HepG2 (cell line): ENCODE measurements at regions not wholly inside any gene's neighbourhood (a gene's known extent, or its start where the extent isn't known, plus 50 kb on each side); places are given as distances from the start of the nearest gene placed in this dataset.

Experiments
- ATAC-seq: fragments of 200-7000 bp; cut with Tn5 transposase; 3 replicates; pipeline ENCODE4 v1.9.1; 2020; ENCODE audit warnings: mild to moderate bottlenecking, moderate library complexity
- BruUV-seq: library from RNA; stranded (reverse); fragments of 400-500 nt; replicated peaks from 2 replicates; lab custom pipeline; 2021; lab: Mats Ljungman, UMichigan
- CTCF ChIA-PET: fragments of 300-600 bp; formaldehyde crosslinking; extraction: SDS; loops from one replicate; lab custom pipeline; 2021; ENCODE audit warnings: low total read pairs, inconsistent platforms, low intra/inter-chr PET ratio; lab: Yijun Ruan, JAX
- POLR2A ChIA-PET: fragments of 350-600 bp; sonication (Branson Sonifier 250); formaldehyde crosslinking; loops from one replicate; lab custom pipeline; 2020; ENCODE audit warnings: antibody characterized with exemption, inconsistent platforms; lab: Yijun Ruan, JAX
- DNase-seq: peaks from one replicate; pipeline ENCODE4 v3.0.0-alpha.2; 2015; ENCODE audit warnings: low spot score
- FAIRE-seq: peaks from 3 replicates; lab custom pipeline; 2011; peaks lifted over from hg19 to GRCh38; lab: Jason Lieb, UNC
- H2AFZ ChIP-seq: one replicate; pipeline ENCODE4 v1.6.1; 2011; ENCODE audit warnings: low read length, inconsistent platforms
- H3K27ac ChIP-seq: fragments of 300-600 bp; 3 replicates; pipeline ENCODE4 v1.8.0; 2011; ENCODE audit warnings: mixed run types, mild to moderate bottlenecking, mixed read lengths, low read length, inconsistent platforms; ENCODE audit not compliant: insufficient read depth; ENCODE audit errors: extremely low read length
- H3K27me3 ChIP-seq, 2 experiments: fragments of 200-600 bp in 1 of 2; 2 replicates in 1 of 2; 3 replicates in 1 of 2; pipeline versions ENCODE4 v1.6.0 to v1.8.0; 2011; ENCODE audit warnings: low read length in 2 of 2, mild to moderate bottlenecking in 2 of 2, moderate library complexity in 2 of 2, inconsistent platforms in 1 of 2; ENCODE audit not compliant: insufficient read depth in 2 of 2, control insufficient read depth in 1 of 2
- H3K36me3 ChIP-seq, 2 experiments: fragments of 200-600 bp in 1 of 2; replicated peaks in 1 of 2; 2 replicates in 1 of 2; 3 replicates in 1 of 2; pipeline versions ENCODE4 v1.5.1 to v1.8.0; 2011; ENCODE audit warnings: low read length in 2 of 2, inconsistent platforms in 1 of 2; ENCODE audit not compliant: insufficient read depth in 2 of 2, control insufficient read depth in 1 of 2
- H3K4me1 ChIP-seq: 2 replicates; pipeline ENCODE4 v1.5.1; 2012; ENCODE audit warnings: low read length, inconsistent platforms; ENCODE audit not compliant: insufficient read depth
- H3K4me2 ChIP-seq: 2 replicates; pipeline ENCODE4 v1.6.0; 2011; ENCODE audit warnings: low read depth, low read length, inconsistent platforms
- H3K4me3 ChIP-seq, 3 experiments: fragments of 200-600 bp in 1 of 3; sonication (generic), shearing (Covaris generic) in 1 of 3; replicated peaks in 1 of 3; 2 replicates each; pipeline ENCODE4 v1.5.1; 2011 to 2016; ENCODE audit warnings: low read length in 3 of 3, inconsistent platforms in 2 of 3, low read depth in 2 of 3, mild to moderate bottlenecking in 2 of 3, control low read depth in 1 of 3, mixed read lengths in 1 of 3; ENCODE audit not compliant: insufficient read depth in 1 of 3
- H3K79me2 ChIP-seq: one replicate; pipeline ENCODE4 v1.6.1; 2011; ENCODE audit warnings: low read length, inconsistent platforms; ENCODE audit not compliant: insufficient read depth
- H3K9ac ChIP-seq: 2 replicates; pipeline ENCODE4 v1.6.0; 2011; ENCODE audit warnings: mild to moderate bottlenecking, low read depth, low read length, inconsistent platforms; ENCODE audit not compliant: insufficient read depth
- H3K9me3 ChIP-seq: 2 replicates; pipeline ENCODE4 v1.5.1; 2012; ENCODE audit warnings: mild to moderate bottlenecking, low read length
- H4K20me1 ChIP-seq: 2 replicates; pipeline ENCODE4 v1.6.0; 2011; ENCODE audit warnings: inconsistent platforms, mild to moderate bottlenecking, low read length, moderate library complexity; ENCODE audit not compliant: insufficient read depth
- ELF1 ChIP-seq: sonication (generic); formaldehyde crosslinking; IDR thresholded peaks from 2 replicates; pipeline ENCODE4 v1.4.0; 2020; ENCODE audit warnings: missing genetic modification reagents
- EP300 ChIP-seq, 3 experiments: sonication (generic) in 1 of 3; formaldehyde crosslinking in 1 of 3; IDR thresholded peaks; 2 replicates each; pipeline versions ENCODE4 v1.5.1 to v1.6.1; 2011 to 2020; ENCODE audit warnings: low read depth in 2 of 3, low read length in 2 of 3, borderline replicate concordance in 1 of 3, improper control_type of control experiment in 1 of 3, mild to moderate bottlenecking in 1 of 3, missing genetic modification reagents in 1 of 3, moderate library complexity in 1 of 3
- FOXM1 ChIP-seq: sonication (generic); formaldehyde crosslinking; IDR thresholded peaks from 2 replicates; pipeline ENCODE4 v1.5.0; 2020; ENCODE audit warnings: missing genetic modification reagents
- GATAD2A ChIP-seq: IDR thresholded peaks from 2 replicates; pipeline ENCODE4 v1.6.1; 2016
- HNF4A ChIP-seq: sonication (generic); formaldehyde crosslinking; IDR thresholded peaks from 2 replicates; pipeline ENCODE4 v1.4.0; 2020; ENCODE audit warnings: missing genetic modification reagents
- MIXL1 ChIP-seq: IDR thresholded peaks from 2 replicates; pipeline ENCODE4 v1.6.1; 2016
- NAIF1 ChIP-seq: sonication (generic); formaldehyde crosslinking; IDR thresholded peaks from 2 replicates; pipeline ENCODE4 v1.5.0; 2020; ENCODE audit warnings: mild to moderate bottlenecking, missing genetic modification reagents, borderline replicate concordance
- SOX5 ChIP-seq: IDR thresholded peaks from 2 replicates; pipeline ENCODE4 v1.6.1; 2016; ENCODE audit warnings: borderline replicate concordance
- WGBS: methylation state at CpG from one replicate; pipeline ENCODE4 v1.1.6; 2017; ENCODE audit warnings: low lambda C conversion rate; 5-methylcytosine and 5-hydroxymethylcytosine counted together
- in situ Hi-C: cut with HindIII; loops from 2 replicates; pipeline ENCODE4 v1.10.0; 2017; ENCODE audit warnings: low pct_unique_long_range_greater_than_20kb; ENCODE audit not compliant: extremely low pct_ligation_motif_present
- intact Hi-C: fragments of 100-400 bp; cut with micrococcal nuclease; formaldehyde crosslinking; loops from one replicate; pipeline ENCODE4 v1.10.0; 2022; ENCODE audit not compliant: unreplicated experiment
- TF ChIP-seq, protein P1 (sequence below): sonication (generic); formaldehyde crosslinking; IDR thresholded peaks from 2 replicates; pipeline ENCODE4 v1.4.0; 2020; ENCODE audit warnings: missing genetic modification reagents
- TF ChIP-seq, protein P2 (sequence below): sonication (generic); formaldehyde crosslinking; conservative IDR thresholded peaks from 2 replicates; pipeline ENCODE4 v1.4.0; 2020; ENCODE audit warnings: mild to moderate bottlenecking, missing genetic modification reagents, moderate library complexity
- TF ChIP-seq, protein P3 (sequence below): sonication (generic); formaldehyde crosslinking; IDR thresholded peaks from 2 replicates; pipeline ENCODE4 v1.4.0; 2020; ENCODE audit warnings: missing genetic modification reagents

DNA sequence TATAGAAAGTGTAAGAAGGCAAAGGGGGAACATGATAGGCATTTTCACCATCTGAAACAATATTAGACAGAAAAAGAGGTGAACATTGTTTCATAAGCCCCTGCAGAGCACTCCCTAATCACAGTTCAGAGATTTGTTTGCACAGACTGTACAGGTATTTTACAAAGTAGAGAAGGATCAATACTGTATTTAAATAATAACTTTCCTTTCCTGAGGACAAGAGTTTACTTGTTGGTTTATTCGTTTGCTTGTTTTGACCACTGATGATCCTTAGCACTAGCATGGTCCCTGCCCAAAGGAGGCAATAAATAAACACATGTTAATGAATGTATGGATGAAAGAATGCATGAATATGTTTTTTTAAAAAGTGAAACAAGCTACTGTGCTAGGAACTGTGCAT lies 690.1 kb upstream of the COBL start:
- Histone ChIP-seq H3K9ac (no peak overlapping the region), H3K9me3 (no peaks in the 10 kb centered on the region), H3K4me3 (no peak overlapping the region), H3K27me3 (no peaks in the 10 kb centered on the region), H3K4me1 (peaks cover 19% of the 10 kb centered on the region), H2AFZ (no peak overlapping the region), H3K79me2 (no peaks in the 10 kb centered on the region), H4K20me1 (no peaks in the 10 kb centered on the region), H3K4me2 (peak overlapping the region; percentile 38), H3K27ac (no peak overlapping the region), H3K36me3 (no peaks in the 10 kb centered on the region)
- FAIRE-seq, result no peak
- BruUV-seq, result no TSS peak
- intact Hi-C loops (no loop called here), in situ Hi-C loops (no loop called here)
- ChIA-PET POLR2A (interaction anchor here (1.1 kb wide), 1 partner anchor 11 kb away, joined by 4 read pairs; no protein-coding TSS in a partner anchor), CTCF (no interaction called here)
- peak; percentile 98 for ATAC-seq
- peak; percentile 15 for DNase-seq
- WGBS, result 3% methylated on average over 1 of the region's 1 CpG
- TF ChIP-seq EP300 (IDR thresholded peaks at IDR 0.05; ENCODE audit: low read depth in 2 of 2, low read length in 2 of 2) (peak in 1 of 2 experiments; percentile 24; a peak in 1 of 4 replicates), EP300 (CRISPR knock-in tag; IDR thresholded peaks at IDR 0.05; ENCODE audit: borderline replicate concordance) (no peak), NAIF1 (CRISPR knock-in tag) (no peak), GATAD2A (CRISPR knock-in tag) (peak; percentile 38; the same call in 1 of the 2 replicates), SOX5 (CRISPR knock-in tag) (peak; percentile 26; the same call in 1 of the 2 replicates), ELF1 (CRISPR knock-in tag) (no peak), HNF4A (CRISPR knock-in tag) (peak; percentile 8; the same call in 1 of the 2 replicates), FOXM1 (no peak), MIXL1 (0 out of 2 replicates have a peak, but pooled peaks have one; percentile 18)
- TF ChIP-seq, protein P1, sequence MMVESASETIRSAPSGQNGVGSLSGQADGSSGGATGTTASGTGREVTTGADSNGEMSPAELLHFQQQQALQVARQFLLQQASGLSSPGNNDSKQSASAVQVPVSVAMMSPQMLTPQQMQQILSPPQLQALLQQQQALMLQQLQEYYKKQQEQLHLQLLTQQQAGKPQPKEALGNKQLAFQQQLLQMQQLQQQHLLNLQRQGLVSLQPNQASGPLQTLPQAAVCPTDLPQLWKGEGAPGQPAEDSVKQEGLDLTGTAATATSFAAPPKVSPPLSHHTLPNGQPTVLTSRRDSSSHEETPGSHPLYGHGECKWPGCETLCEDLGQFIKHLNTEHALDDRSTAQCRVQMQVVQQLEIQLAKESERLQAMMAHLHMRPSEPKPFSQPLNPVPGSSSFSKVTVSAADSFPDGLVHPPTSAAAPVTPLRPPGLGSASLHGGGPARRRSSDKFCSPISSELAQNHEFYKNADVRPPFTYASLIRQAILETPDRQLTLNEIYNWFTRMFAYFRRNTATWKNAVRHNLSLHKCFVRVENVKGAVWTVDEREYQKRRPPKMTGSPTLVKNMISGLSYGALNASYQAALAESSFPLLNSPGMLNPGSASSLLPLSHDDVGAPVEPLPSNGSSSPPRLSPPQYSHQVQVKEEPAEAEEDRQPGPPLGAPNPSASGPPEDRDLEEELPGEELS (CRISPR knock-in tag), result peak; percentile 58; the same call in 1 of the 2 replicates
- TF ChIP-seq, protein P2, sequence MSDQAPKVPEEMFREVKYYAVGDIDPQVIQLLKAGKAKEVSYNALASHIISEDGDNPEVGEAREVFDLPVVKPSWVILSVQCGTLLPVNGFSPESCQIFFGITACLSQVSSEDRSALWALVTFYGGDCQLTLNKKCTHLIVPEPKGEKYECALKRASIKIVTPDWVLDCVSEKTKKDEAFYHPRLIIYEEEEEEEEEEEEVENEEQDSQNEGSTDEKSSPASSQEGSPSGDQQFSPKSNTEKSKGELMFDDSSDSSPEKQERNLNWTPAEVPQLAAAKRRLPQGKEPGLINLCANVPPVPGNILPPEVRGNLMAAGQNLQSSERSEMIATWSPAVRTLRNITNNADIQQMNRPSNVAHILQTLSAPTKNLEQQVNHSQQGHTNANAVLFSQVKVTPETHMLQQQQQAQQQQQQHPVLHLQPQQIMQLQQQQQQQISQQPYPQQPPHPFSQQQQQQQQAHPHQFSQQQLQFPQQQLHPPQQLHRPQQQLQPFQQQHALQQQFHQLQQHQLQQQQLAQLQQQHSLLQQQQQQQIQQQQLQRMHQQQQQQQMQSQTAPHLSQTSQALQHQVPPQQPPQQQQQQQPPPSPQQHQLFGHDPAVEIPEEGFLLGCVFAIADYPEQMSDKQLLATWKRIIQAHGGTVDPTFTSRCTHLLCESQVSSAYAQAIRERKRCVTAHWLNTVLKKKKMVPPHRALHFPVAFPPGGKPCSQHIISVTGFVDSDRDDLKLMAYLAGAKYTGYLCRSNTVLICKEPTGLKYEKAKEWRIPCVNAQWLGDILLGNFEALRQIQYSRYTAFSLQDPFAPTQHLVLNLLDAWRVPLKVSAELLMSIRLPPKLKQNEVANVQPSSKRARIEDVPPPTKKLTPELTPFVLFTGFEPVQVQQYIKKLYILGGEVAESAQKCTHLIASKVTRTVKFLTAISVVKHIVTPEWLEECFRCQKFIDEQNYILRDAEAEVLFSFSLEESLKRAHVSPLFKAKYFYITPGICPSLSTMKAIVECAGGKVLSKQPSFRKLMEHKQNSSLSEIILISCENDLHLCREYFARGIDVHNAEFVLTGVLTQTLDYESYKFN, result peak; percentile 70
- TF ChIP-seq, protein P3, sequence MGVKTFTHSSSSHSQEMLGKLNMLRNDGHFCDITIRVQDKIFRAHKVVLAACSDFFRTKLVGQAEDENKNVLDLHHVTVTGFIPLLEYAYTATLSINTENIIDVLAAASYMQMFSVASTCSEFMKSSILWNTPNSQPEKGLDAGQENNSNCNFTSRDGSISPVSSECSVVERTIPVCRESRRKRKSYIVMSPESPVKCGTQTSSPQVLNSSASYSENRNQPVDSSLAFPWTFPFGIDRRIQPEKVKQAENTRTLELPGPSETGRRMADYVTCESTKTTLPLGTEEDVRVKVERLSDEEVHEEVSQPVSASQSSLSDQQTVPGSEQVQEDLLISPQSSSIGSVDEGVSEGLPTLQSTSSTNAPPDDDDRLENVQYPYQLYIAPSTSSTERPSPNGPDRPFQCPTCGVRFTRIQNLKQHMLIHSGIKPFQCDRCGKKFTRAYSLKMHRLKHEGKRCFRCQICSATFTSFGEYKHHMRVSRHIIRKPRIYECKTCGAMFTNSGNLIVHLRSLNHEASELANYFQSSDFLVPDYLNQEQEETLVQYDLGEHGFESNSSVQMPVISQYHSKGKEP (CRISPR knock-in tag), result no peak
